Activated CD8-positive, alpha-beta memory T cell treated with anti-CD3 and anti-CD28 coated beads, Interleukin-2, amount 10 ng/mL, durations not matched to agents 7 days and 5 days (primary cell): ENCODE measurements at regions not wholly inside any gene's neighbourhood (a gene's known extent, or its start where the extent isn't known, plus 50 kb on each side); places are given as distances from the start of the nearest gene placed in this dataset.
"Not testable (repeated sequence)": the region's sequence is repeated elsewhere in the genome, so short reads cannot be mapped to it uniquely, and the experiment has no call there.

Source experiments
- ATAC-seq: fragments of 150-1000 bp; cut with Tn5 transposase; one replicate; pipeline ENCODE4 v1.10.0; 2021; ENCODE audit warnings: moderate library complexity
- CTCF ChIA-PET: fragments of 350-600 bp; sonication (Branson Sonifier 250); formaldehyde crosslinking; loops from one replicate; lab custom pipeline; 2021; ENCODE audit warnings: antibody characterized with exemption; lab: Charles Lee
- DNase-seq: peaks from one replicate; pipeline ENCODE4 v3.0.0-alpha.2; 2020
- H3K27ac Mint-ChIP-seq: one replicate; pipeline ENCODE4 v1.8.0; 2021; ENCODE audit warnings: mild to moderate bottlenecking, mixed read lengths
- H3K27me3 Mint-ChIP-seq: one replicate; pipeline ENCODE4 v1.8.0; 2021; ENCODE audit warnings: mixed read lengths
- H3K36me3 Mint-ChIP-seq: one replicate; pipeline ENCODE4 v1.8.0; 2021; ENCODE audit warnings: mild to moderate bottlenecking, mixed read lengths
- H3K4me1 Mint-ChIP-seq: one replicate; pipeline ENCODE4 v1.8.0; 2021; ENCODE audit warnings: mixed read lengths
- H3K4me3 Mint-ChIP-seq: one replicate; pipeline ENCODE4 v1.8.0; 2021; ENCODE audit warnings: mild to moderate bottlenecking, moderate library complexity, mixed read lengths
- H3K9me3 Mint-ChIP-seq: one replicate; pipeline ENCODE4 v1.8.0; 2022; ENCODE audit warnings: low read depth, mixed read lengths

DNA sequence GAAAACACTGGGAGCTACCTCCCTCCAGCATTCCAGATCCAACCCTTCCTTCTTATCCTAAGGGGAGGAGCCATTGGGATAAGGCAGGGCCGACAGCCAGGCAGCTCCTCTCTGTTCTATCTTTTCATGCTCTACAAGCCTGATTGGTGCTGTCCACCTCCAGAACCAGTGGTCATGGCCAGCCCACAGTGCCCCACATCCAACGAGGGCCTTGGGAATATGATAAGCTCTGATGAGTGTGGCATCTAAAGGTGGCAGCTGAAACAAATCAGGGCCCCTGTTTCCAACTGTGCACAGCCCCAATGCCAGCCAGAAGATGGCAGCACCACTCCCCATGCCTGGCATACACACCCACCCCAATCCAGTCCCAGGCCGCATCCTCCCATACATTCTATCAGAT is 329.3 kb downstream of the C1D start:
- Mint-ChIP-seq H3K9me3 (no peaks in the 10 kb centered on the region), H3K27ac (no peak overlapping the region), H3K27me3 (no peaks in the 10 kb centered on the region), H3K4me3 (no peak overlapping the region), H3K4me1 (no peaks in the 10 kb centered on the region), H3K36me3 (no peaks in the 10 kb centered on the region)
- ATAC-seq (no peak), DNase-seq (no peak)
- CTCF ChIA-PET: interaction anchor here (1.4 kb wide), 1 partner anchor 298 kb away, joined by 4 read pairs; no protein-coding TSS in a partner anchor

GRCh38 chr2:67752199-67752598 is 310.6 kb downstream of the C1D start:
- no peak for DNase-seq
- no peaks in the 10 kb centered on the region for H3K9me3 Mint-ChIP-seq
- CTCF ChIA-PET: no interaction called here
- no peaks in the 10 kb centered on the region for H3K4me1 Mint-ChIP-seq
- no peak for ATAC-seq
- H3K4me3 Mint-ChIP-seq: no peak overlapping the region
- H3K27me3 Mint-ChIP-seq: no peaks in the 10 kb centered on the region
- H3K27ac Mint-ChIP-seq: no peak overlapping the region
- H3K36me3 Mint-ChIP-seq: no peaks in the 10 kb centered on the region

- Mint-ChIP-seq H3K4me3 (no peak overlapping the region), H3K9me3 (no peaks in the 10 kb centered on the region), H3K27ac (no peak overlapping the region), H3K27me3 (no peaks in the 10 kb centered on the region), H3K36me3 (no peaks in the 10 kb centered on the region), H3K4me1 (no peaks in the 10 kb centered on the region)
- CTCF ChIA-PET: no interaction called here
- DNase-seq: no peak
- no peak for ATAC-seq
Measured at GRCh38 chr2:67752969-67753368, 309.8 kb downstream of the C1D start.

- no peaks in the 10 kb centered on the region for H3K4me1 Mint-ChIP-seq
- no peaks in the 10 kb centered on the region for H3K9me3 Mint-ChIP-seq
- no peaks in the 10 kb centered on the region for H3K36me3 Mint-ChIP-seq
- DNase-seq (no peak), ATAC-seq (no peak)
- H3K4me3 Mint-ChIP-seq: no peak overlapping the region
- no peaks in the 10 kb centered on the region for H3K27me3 Mint-ChIP-seq
- CTCF ChIA-PET: no interaction called here
- no peak overlapping the region for H3K27ac Mint-ChIP-seq
Measured at GRCh38 chr2:67755156-67755882, 307.5 kb downstream of the C1D start.

GRCh38 chr2:67760995-67761394 is 301.8 kb downstream of the C1D start:
- ATAC-seq: no peak
- CTCF ChIA-PET: no interaction called here
- H3K27ac Mint-ChIP-seq: no peak overlapping the region

DNA sequence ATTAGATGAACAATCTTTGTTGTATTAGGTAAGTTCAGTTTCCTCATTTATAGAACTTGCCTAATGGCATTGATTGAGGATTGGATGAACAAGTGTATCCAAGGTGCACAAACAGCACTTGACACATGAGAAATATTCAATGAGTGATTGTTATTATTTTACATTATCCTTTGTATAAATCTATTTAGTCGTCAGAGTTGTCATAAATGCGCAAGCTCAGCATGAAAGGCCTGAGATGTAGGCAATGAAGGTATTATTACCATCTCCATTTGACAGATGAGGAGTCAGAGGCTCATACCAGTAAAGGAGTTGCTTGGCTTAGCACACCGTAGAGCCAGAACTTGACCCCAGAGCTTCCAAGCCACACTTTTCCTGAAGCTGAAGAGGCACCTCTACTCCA is 291.4 kb downstream of the C1D start:
- no peaks in the 10 kb centered on the region for H3K4me1 Mint-ChIP-seq

More at GRCh38 chr2:67760995-67761394, 301.8 kb downstream of the C1D start:
- no peak for DNase-seq
- no peaks in the 10 kb centered on the region for H3K4me1 Mint-ChIP-seq
- no peaks in the 10 kb centered on the region for H3K36me3 Mint-ChIP-seq
- no peaks in the 10 kb centered on the region for H3K9me3 Mint-ChIP-seq
- no peaks in the 10 kb centered on the region for H3K27me3 Mint-ChIP-seq
- no peak overlapping the region for H3K4me3 Mint-ChIP-seq

DNA sequence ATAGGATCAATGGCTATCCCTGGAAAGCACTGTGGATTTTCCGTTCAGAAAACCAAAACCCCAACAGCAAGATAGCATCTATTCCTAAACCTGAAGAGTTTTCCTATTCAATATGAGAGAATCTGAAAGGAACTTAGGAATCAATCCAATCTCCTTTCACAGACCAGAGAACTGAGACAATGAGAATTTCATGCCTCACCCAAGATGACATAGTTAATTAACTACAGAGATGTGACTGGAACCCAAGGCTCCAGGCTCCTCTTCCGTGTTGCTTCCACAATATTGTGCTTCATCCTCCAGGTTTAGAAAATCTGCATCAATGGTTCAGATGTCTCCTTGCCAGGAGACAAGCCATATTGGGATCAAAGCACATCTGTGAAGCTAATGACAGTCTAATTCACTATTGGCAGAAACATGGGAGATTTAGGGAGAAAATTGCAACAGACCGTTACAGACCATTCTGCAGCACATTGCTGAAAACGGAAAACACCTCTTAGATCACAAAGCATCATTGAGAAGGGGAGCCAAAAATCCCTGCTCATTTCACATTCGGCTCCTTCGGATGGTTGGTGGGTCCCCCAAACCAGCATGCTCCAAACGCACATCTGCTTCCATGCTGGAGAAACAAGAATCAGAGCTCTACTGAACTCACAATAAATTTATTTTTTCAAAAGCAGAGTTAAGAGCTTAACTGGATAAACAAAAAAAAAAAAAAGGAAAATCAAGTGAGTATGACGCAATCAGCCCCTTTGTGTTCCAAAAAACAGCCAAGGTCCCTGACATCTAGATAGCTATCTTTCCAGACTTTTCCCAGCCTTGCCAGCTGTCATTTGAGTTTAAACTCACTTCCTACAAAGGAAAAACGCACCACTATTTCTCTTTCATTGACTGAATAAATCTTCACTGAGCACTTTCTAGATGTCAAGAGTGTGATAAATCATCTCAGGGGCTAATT is 290.3 kb downstream of the C1D start:
- Mint-ChIP-seq H3K27me3 (no peaks in the 10 kb centered on the region), H3K27ac (no peak overlapping the region), H3K4me1 (no peaks in the 10 kb centered on the region), H3K9me3 (no peaks in the 10 kb centered on the region), H3K36me3 (no peaks in the 10 kb centered on the region), H3K4me3 (no peak overlapping the region)
- no peak for DNase-seq
- CTCF ChIA-PET: no interaction called here
- ATAC-seq: no peak

More for the DNA sequence above, 291.4 kb downstream of the C1D start:
- no peaks in the 10 kb centered on the region for H3K36me3 Mint-ChIP-seq
- DNase-seq (no peak), ATAC-seq (no peak)
- H3K4me3 Mint-ChIP-seq: no peak overlapping the region
- peaks cover 4% of the 10 kb centered on the region for H3K27me3 Mint-ChIP-seq
- no peaks in the 10 kb centered on the region for H3K9me3 Mint-ChIP-seq
- CTCF ChIA-PET: no interaction called here
- no peak overlapping the region for H3K27ac Mint-ChIP-seq

- H3K27me3 Mint-ChIP-seq: no peaks in the 10 kb centered on the region
- H3K4me3 Mint-ChIP-seq: no peak overlapping the region
- CTCF ChIA-PET: no interaction called here
Measured at GRCh38 chr2:67773851-67774250, 289.0 kb downstream of the C1D start.

GRCh38 chr2:67776276-67776675 is 286.5 kb downstream of the C1D start:
- Mint-ChIP-seq H3K4me3 (no peak overlapping the region), H3K36me3 (no peaks in the 10 kb centered on the region), H3K9me3 (no peaks in the 10 kb centered on the region), H3K27ac (no peak overlapping the region), H3K4me1 (no peaks in the 10 kb centered on the region), H3K27me3 (no peaks in the 10 kb centered on the region)
- DNase-seq (no peak), ATAC-seq (no peak)
- CTCF ChIA-PET: no interaction called here

More at GRCh38 chr2:67773851-67774250, 289.0 kb downstream of the C1D start:
- no peak overlapping the region for H3K27ac Mint-ChIP-seq
- H3K36me3 Mint-ChIP-seq: no peaks in the 10 kb centered on the region
- H3K9me3 Mint-ChIP-seq: no peaks in the 10 kb centered on the region
- ATAC-seq (no peak), DNase-seq (no peak)
- no peaks in the 10 kb centered on the region for H3K4me1 Mint-ChIP-seq

GRCh38 chr2:67777010-67777409 is 285.8 kb downstream of the C1D start:
- Mint-ChIP-seq H3K4me3 (no peak overlapping the region), H3K27me3 (no peaks in the 10 kb centered on the region), H3K9me3 (no peaks in the 10 kb centered on the region), H3K36me3 (no peaks in the 10 kb centered on the region), H3K4me1 (no peaks in the 10 kb centered on the region), H3K27ac (no peak overlapping the region)
- no peak for ATAC-seq
- no peak for DNase-seq
- CTCF ChIA-PET: no interaction called here

DNA sequence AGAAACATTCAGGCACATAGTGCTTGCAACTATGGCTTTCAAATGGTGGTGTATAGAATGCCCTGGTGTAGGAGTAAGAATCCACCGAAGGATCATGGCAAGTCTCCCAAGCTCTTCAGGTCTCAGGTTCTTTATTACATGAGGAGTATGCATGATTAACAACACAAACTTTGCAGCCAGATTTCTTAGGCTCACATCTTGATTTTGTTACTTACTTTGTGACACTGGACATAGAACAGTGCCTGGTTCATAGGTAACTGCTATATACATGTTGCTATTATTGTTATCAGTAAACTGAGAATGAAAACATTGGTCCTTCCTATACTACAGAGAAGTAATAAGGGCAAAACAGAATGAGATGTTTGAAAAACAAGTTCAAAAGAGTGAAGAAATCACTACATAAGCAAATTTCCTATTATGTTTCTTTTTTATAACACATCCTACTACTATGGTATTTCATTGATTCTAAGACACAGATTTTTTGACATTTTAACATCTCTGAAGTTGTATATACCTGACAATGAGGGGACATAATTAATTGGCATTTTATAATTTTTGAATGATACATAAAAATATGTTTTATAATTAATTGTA is 284.9 kb downstream of the C1D start:
- no peaks in the 10 kb centered on the region for H3K9me3 Mint-ChIP-seq
- CTCF ChIA-PET: no interaction called here
- H3K27me3 Mint-ChIP-seq: no peaks in the 10 kb centered on the region
- H3K36me3 Mint-ChIP-seq: no peaks in the 10 kb centered on the region
- DNase-seq: no peak
- H3K27ac Mint-ChIP-seq: no peak overlapping the region
- H3K4me3 Mint-ChIP-seq: no peak overlapping the region
- H3K4me1 Mint-ChIP-seq: no peaks in the 10 kb centered on the region
- no peak for ATAC-seq

- DNase-seq, H3K9me3 Mint-ChIP-seq, H3K4me3 Mint-ChIP-seq, H3K27ac Mint-ChIP-seq, H3K4me1 Mint-ChIP-seq, H3K36me3 Mint-ChIP-seq, H3K27me3 Mint-ChIP-seq, ATAC-seq, CTCF ChIA-PET: not testable (repeated sequence)
Measured at GRCh38 chr2:67780841-67781240, 282.0 kb downstream of the C1D start.

GRCh38 chr2:67782443-67782842 is 280.4 kb downstream of the C1D start:
- Mint-ChIP-seq H3K36me3 (no peaks in the 10 kb centered on the region), H3K27me3 (no peaks in the 10 kb centered on the region), H3K9me3 (no peaks in the 10 kb centered on the region), H3K4me3 (no peak overlapping the region), H3K4me1 (no peaks in the 10 kb centered on the region), H3K27ac (no peak overlapping the region)
- DNase-seq: no peak
- no peak for ATAC-seq
- CTCF ChIA-PET: no interaction called here
